ENCODE measurements at regions not wholly inside any gene's neighbourhood (a gene's known extent, or its start where the extent isn't known, plus 50 kb on each side); places are given as distances from the start of the nearest gene placed in this dataset.

- DNase-seq (ENCODE audit: low read depth): no peak
These were observed 85.4 kb upstream of the PLXNC1 start for GRCh38 chr12:94062796-94063635.

- DNase-seq (ENCODE audit: low read depth): no peak
These were observed 77.9 kb upstream of the PLXNC1 start for GRCh38 chr12:94070520-94070919.

GRCh38 chr12:94071258-94071657, 77.1 kb upstream of the PLXNC1 start:
- no peak for DNase-seq (ENCODE audit: low read depth)

- DNase-seq (ENCODE audit: low read depth): peak; percentile 74
These were observed 74.8 kb upstream of the PLXNC1 start for GRCh38 chr12:94073441-94074051.

GRCh38 chr12:94074216-94074979, 74.0 kb upstream of the PLXNC1 start:
- DNase-seq (ENCODE audit: low read depth): no peak

- DNase-seq (ENCODE audit: low read depth): peak; percentile 95
These were observed 73.3 kb upstream of the PLXNC1 start for GRCh38 chr12:94074980-94075629.

GRCh38 chr12:94077209-94077608, 71.2 kb upstream of the PLXNC1 start:
- no peak for DNase-seq (ENCODE audit: low read depth)

- no peak for DNase-seq (ENCODE audit: low read depth)
These were observed 70.1 kb upstream of the PLXNC1 start for GRCh38 chr12:94078138-94078723.

GRCh38 chr12:94078736-94079509, 69.5 kb upstream of the PLXNC1 start:
- DNase-seq (ENCODE audit: low read depth): no peak

GRCh38 chr12:94079566-94080340, 68.6 kb upstream of the PLXNC1 start:
- no peak for DNase-seq (ENCODE audit: low read depth)

- no peak for DNase-seq (ENCODE audit: low read depth)
These were observed 67.9 kb upstream of the PLXNC1 start for GRCh38 chr12:94080341-94081009.

GRCh38 chr12:94082690-94083089, 65.7 kb upstream of the PLXNC1 start:
- no peak for DNase-seq (ENCODE audit: low read depth)

- DNase-seq (ENCODE audit: low read depth): peak; percentile 98
These were observed 58.5 kb upstream of the PLXNC1 start for GRCh38 chr12:94089891-94090290.

GRCh38 chr12:94091624-94092023, 56.8 kb upstream of the PLXNC1 start:
- DNase-seq (ENCODE audit: low read depth): peak; percentile 44

- DNase-seq (ENCODE audit: low read depth): peak; percentile 99
These were observed 55.7 kb upstream of the PLXNC1 start for GRCh38 chr12:94092516-94093241.

GRCh38 chr12:94094700-94095099, 53.7 kb upstream of the PLXNC1 start:
- no peak for DNase-seq (ENCODE audit: low read depth)

- no peak for DNase-seq (ENCODE audit: low read depth)
These were observed 52.8 kb upstream of the PLXNC1 start for GRCh38 chr12:94095618-94096017.

GRCh38 chr12:94098466-94098865, 49.9 kb upstream of the PLXNC1 start:
- DNase-seq (ENCODE audit: low read depth): peak; percentile 92
